HG03196 (cell line): ENCODE measurements at regions not wholly inside any gene's neighbourhood (a gene's known extent, or its start where the extent isn't known, plus 50 kb on each side); places are given as distances from the start of the nearest gene placed in this dataset.
"Not testable (repeated sequence)": the region's sequence is repeated elsewhere in the genome, so short reads cannot be mapped to it uniquely, and the experiment has no call there.

Experiments used
- ATAC-seq: cut with Tn5 transposase; IDR thresholded peaks from one replicate; pipeline ENCODE4 v1.9.1; 2021; ENCODE audit not compliant: unreplicated experiment

GRCh38 chr18:10138719-10139118 is 224.9 kb downstream of the VAPA start:
- ATAC-seq: no peak

DNA sequence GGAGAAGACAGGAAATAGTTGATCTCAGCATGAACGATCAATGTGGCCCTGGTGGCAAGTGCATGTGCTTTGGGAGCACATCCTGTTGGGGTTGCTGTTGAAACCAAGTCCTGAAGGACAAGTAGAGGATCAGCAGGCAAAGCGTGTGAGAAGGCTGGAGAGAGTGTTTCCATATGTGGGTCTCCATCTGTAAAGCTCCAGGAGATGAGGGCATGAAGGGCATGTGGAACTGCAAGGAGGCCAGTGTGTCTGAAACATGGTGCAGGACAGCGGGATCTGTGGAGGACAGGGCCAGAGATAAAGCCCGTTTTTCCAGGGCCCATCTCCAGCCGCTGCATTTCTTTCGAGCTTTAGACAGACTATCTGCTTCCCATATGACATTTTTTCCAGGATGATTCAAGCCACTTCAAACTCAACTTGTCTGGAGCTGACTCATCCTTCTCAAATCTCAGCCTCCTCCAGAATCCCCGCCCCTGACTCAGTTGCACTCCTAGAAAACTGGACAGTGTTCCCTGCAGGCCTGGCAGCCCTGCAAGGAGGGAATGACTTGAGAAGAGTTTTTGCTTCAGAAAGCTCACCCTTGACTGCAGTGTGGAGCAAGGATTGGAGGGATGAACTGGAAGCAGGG is 226.1 kb downstream of the VAPA start:
- no peak for ATAC-seq

- ATAC-seq: no peak
Observed at GRCh38 chr18:10140461-10141282, 226.9 kb downstream of the VAPA start.

GRCh38 chr18:10141559-10141958 is 227.7 kb downstream of the VAPA start:
- no peak for ATAC-seq

DNA sequence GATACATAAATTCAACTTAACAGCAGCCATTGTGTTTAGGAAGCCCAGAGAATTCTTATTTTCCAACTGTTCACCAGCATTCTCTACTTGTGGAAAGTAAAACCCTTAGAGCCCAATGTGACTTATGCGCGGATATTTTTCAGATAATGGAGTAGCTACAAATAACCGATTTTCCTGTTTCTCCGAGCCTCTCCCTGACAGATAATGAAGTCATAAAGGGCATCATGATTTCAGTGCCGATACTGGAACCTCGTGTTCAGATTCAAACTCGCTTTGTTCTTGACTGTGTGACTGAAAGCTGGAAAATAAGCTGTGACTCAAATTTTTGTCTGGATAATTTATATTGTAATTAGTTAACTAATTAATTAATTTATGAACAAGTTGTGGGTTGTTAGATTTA is 228.2 kb downstream of the VAPA start:
- no peak for ATAC-seq

- ATAC-seq: no peak
Observed at GRCh38 chr18:10142496-10143160, 228.8 kb downstream of the VAPA start.

DNA sequence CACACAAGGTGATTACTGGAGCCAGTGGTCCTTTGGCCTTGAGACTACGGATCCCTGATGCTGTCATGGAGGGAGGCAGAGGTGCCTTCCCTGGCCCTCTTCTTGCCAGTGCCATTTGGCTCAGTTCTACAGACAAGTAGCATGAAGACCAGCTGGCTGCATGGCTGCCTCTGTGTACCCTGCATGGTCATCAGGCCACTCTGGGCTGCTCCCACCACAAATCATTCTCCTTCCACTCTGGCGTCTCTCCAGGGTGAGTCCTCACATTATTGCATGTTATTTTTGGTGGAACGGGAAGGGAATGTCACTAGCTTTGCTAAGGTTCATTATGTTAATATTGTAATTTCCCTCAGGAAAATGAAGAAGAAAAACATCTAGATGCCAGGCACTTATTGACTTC is 229.8 kb downstream of the VAPA start:
- ATAC-seq: no peak

- ATAC-seq: no peak
Observed at GRCh38 chr18:10145546-10145945, 231.7 kb downstream of the VAPA start.

DNA sequence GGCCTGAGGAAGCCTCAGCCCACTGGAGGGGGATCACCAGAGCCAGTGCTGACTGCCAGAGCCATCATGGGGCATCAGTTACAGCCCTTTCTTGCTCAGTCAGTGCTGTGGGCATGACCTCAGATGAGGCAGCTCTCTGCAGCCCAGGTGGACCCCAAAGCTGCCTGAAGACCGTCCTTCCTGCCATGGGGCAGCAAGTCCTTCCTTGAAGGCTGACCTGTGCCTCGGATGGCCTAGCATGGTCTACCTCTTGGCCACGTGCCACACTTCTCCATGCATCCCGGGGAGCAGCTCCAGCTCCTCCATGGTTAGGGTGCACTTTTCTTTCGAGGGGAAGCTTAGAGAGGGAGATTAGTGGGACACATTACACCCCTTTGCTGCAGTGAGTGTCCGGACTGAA is 233.4 kb downstream of the VAPA start:
- no peak for ATAC-seq

DNA sequence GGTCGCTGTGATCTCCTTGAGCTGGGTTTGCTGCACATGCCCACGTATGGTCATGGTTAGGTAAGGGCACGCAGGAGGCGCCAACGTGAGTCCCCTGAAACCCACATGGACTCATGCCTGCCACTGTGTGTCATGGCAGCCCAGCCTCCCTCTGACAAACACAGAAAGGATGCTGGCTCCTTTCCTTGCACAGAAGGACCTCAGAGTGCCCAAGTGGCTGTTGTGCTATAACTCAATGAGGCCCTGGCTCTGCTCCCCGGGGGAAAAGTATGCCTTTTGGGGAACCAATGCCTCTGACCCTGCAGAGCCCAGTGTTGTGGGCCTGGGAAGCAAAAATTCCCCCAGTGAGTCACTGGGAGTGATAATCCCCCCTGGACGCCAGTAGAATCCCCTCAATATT is 233.9 kb downstream of the VAPA start:
- no peak for ATAC-seq

- no peak for ATAC-seq
Observed at GRCh38 chr18:10148189-10148929, 234.5 kb downstream of the VAPA start.

GRCh38 chr18:10149768-10150556 is 236.1 kb downstream of the VAPA start:
- no peak for ATAC-seq

DNA sequence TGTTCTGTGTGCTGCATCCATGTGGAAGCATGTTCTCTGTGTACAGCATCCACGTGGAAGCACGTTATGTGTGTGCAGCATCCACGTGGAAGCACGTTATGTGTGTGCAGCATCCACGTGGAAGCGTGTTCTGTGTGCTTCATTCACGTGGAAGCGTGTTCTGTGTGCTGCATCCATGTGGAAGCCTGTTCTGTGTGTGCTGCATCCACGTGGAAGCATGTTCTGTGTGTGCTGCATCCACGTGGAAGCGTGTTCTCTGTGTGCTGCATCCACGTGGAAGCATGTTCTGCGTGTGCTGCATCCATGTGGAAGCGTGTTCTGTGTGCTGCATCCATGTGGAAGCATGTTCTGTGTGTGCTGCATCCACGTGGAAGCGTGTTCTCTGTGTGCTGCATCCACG is 236.8 kb downstream of the VAPA start:
- ATAC-seq: not testable (repeated sequence)

DNA sequence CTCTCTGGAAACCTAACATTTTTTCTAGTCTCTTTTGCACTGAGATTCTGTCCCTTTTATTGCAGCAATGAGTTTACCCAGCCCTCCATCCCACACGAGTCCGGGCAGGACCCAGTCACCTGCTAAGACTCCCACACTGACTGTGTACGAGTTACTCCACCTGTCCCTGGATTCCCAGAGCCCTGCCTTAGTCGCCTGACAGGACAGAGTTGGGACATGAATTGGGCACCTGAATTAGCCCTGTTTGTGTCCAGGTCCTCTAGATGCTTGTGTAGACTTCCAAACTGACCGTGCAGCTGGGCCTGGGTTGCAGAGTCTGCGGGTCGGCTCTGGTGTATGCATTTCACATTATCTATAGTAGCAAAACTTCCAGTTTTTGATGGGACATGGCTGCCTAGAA is 238.7 kb downstream of the VAPA start:
- ATAC-seq: no peak

- ATAC-seq: no peak
Observed at GRCh38 chr18:10153924-10154752, 240.3 kb downstream of the VAPA start.

- no peak for ATAC-seq
Observed at GRCh38 chr18:10157706-10158105, 243.9 kb downstream of the VAPA start.

- ATAC-seq: no peak
Observed at GRCh38 chr18:10160251-10160650, 246.4 kb downstream of the VAPA start.

DNA sequence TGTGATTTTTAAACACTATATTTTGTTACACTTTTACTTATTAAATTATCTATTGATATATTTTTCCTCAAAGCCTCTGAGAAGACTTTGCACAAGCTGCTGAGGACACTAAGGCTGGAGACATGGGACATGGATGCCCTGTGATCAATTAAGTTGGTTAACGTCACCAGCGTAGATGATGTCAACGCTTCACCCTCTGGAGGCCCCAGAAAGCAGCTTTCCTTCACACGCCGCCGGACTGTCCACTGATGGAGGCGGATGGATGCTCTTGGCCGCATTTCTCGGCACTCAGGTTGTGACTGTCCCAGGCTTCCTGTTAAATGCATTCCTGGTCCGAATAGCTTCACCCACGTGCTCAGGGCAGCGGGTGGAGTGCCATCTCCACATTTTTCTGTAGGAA is 247.5 kb downstream of the VAPA start:
- no peak for ATAC-seq

DNA sequence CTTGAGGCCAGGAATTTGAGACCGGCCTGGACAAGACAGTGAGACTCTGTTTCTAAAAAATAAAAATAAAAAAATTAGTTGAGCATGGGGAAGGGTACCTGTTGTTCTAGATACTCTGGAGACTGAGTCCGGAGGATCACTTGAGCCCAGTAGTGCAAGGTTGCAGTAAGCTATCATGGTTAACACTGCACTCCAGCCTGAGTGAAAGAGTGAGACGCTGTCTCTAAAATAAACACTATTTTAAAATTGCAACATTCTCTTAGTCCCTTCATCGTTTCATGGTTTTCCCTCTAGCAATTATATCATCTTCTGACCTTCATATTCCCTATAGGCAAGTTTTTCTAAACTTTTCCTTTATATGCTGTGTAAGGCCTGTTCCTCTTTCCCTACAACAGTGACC is 248.5 kb downstream of the VAPA start:
- ATAC-seq: no peak
